BLaER1 treated with 17β-estradiol and CSF1 and Interleukin-3, amounts not matched to agents 10 nM and 100 nM (cell line): ENCODE measurements at regions not wholly inside any gene's neighbourhood (a gene's known extent, or its start where the extent isn't known, plus 50 kb on each side); places are given as distances from the start of the nearest gene placed in this dataset.

Experiments used
- H3K27ac ChIP-seq, 11 experiments: shearing (Covaris generic); formaldehyde crosslinking; 2 replicates each; pipeline ENCODE4 v1.8.1; 2022
- H3K27me3 ChIP-seq, 11 experiments: shearing (Covaris generic); formaldehyde crosslinking; 2 replicates each; pipeline ENCODE4 v1.8.1; 2022
- H3K36me3 ChIP-seq, 11 experiments: shearing (Covaris generic); formaldehyde crosslinking; 2 replicates each; pipeline ENCODE4 v1.8.1; 2022
- H3K4me1 ChIP-seq, 10 experiments: shearing (Covaris generic); formaldehyde crosslinking; 2 replicates each; pipeline ENCODE4 v1.8.1; 2022
- H3K4me2 ChIP-seq, 11 experiments: shearing (Covaris generic); formaldehyde crosslinking; 2 replicates each; pipeline ENCODE4 v1.8.1; 2022
- H3K4me3 ChIP-seq, 10 experiments: shearing (Covaris generic); formaldehyde crosslinking; 2 replicates each; pipeline ENCODE4 v1.8.1; 2022
- H3K9ac ChIP-seq, 11 experiments: shearing (Covaris generic); formaldehyde crosslinking; 2 replicates each; pipeline ENCODE4 v1.8.1; 2022
- H3K9me3 ChIP-seq, 11 experiments: shearing (Covaris generic); formaldehyde crosslinking; replicated peaks in 1 of 11; 2 replicates each; pipeline ENCODE4 v1.8.1; 2022
- H4K20me1 ChIP-seq, 11 experiments: shearing (Covaris generic); formaldehyde crosslinking; 2 replicates each; pipeline ENCODE4 v1.8.1; 2022
- Cebpa-rat ChIP-seq, 11 experiments: shearing (Covaris generic); IDR thresholded peaks; 2 replicates each; pipeline ENCODE4 v1.8.1; 2022

DNA sequence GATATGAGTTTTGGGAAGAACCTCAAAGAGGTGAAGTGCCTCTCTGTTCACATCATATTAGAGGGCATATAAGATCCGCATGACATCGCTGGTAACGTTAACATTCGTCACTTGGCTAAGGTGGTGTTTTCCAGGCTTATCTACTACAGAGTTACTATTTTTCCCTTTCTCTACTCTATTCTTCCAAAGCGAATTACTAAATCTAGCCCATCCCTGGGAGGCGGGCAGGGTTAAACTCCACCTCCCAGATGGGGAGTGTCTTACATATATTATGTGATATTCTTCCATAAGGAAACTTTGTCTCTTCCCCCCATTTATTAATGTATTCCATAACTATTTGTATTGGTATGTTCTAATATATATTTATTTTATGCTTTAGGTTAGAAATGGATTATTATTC, 293.9 kb downstream of the CYRIA start:
- no peak overlapping the region for H3K4me3 ChIP-seq
- no peaks in the 10 kb centered on the region for H4K20me1 ChIP-seq
- no peaks in the 10 kb centered on the region for H3K9me3 ChIP-seq
- no peak overlapping the region for H3K9ac ChIP-seq
- H3K4me1 ChIP-seq: no peaks in the 10 kb centered on the region
- H3K27ac ChIP-seq: no peak overlapping the region
- no peaks in the 10 kb centered on the region for H3K27me3 ChIP-seq
- no peak for TF ChIP-seq Cebpa-rat (IDR thresholded peaks at IDR 0.05)
- no peaks in the 10 kb centered on the region for H3K36me3 ChIP-seq
- no peak overlapping the region for H3K4me2 ChIP-seq

DNA sequence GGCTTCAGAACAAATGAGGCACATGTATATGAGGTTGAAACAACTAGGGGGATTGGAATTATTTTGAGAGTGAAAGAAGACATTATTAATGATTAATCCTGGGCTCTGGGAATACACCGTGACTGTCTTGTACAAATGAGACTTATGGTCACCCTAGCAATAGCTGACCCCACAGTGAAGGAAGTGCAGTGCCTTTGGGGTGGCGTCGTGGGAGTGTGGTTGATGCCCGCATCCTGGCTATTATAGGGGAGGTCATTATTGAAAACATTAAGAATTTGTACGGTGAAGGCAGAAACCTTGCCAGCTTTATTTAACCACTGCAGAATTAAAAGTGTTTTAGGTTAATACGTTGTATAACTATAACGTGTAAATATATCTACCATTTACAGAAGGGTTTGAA, 296.7 kb downstream of the CYRIA start:
- no peaks in the 10 kb centered on the region for H3K4me1 ChIP-seq
- no peaks in the 10 kb centered on the region for H3K36me3 ChIP-seq
- no peaks in the 10 kb centered on the region for H3K27me3 ChIP-seq
- no peak overlapping the region for H3K4me2 ChIP-seq
- H3K4me3 ChIP-seq: no peak overlapping the region
- H3K27ac ChIP-seq: no peak overlapping the region
- H3K9me3 ChIP-seq: no peaks in the 10 kb centered on the region
- no peak overlapping the region for H3K9ac ChIP-seq
- no peak for TF ChIP-seq Cebpa-rat (IDR thresholded peaks at IDR 0.05)
- H4K20me1 ChIP-seq: no peaks in the 10 kb centered on the region

DNA sequence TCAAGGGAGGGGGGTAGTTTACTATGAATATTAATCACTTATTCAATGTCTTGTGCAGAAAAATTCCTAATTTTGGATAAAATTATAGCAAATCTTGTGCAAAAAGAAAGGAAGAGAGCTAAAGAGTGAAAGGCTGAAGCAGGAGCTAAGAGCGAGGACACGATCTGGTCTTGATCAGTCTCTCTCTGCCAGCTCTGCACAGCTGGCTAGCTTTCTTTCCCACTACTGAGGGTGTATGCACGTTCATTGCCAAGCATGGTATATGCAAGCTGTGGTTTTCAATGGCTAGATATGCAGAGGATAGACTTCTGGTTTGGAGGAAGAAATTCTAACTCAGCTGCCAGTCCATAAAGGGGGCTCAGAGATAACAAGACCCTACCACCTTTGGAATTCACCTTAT, 297.3 kb downstream of the CYRIA start:
- Histone ChIP-seq H3K4me2 (no peak overlapping the region), H3K9me3 (no peaks in the 10 kb centered on the region), H3K4me1 (no peaks in the 10 kb centered on the region), H3K4me3 (no peak overlapping the region), H3K27ac (no peak overlapping the region), H3K36me3 (no peaks in the 10 kb centered on the region), H3K9ac (no peak overlapping the region), H3K27me3 (no peaks in the 10 kb centered on the region), H4K20me1 (no peaks in the 10 kb centered on the region)
- TF ChIP-seq Cebpa-rat (IDR thresholded peaks at IDR 0.05): no peak

DNA sequence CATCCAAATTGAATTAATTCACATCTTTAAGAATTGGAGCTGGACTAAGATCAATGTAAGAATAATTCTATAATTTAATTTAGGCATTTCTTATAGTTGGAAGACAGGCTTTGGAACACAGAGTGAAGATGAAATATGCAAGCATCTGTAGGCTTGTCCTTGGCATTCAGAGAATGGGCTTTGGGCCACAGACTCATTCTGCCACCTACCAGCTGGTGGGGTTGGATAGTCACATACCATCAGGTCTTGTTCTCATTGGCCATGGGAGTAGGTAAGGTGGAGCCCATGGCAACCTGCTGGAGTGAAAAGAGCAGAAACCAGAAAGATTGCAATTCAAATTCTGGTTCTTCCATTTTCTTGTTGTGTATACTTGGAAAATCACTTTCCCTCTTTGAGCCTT, 300.3 kb downstream of the CYRIA start:
- Histone ChIP-seq H3K9me3 (no peaks in the 10 kb centered on the region), H3K36me3 (no peaks in the 10 kb centered on the region), H3K27me3 (no peaks in the 10 kb centered on the region), H3K27ac (no peak overlapping the region), H3K9ac (no peak overlapping the region), H4K20me1 (no peaks in the 10 kb centered on the region), H3K4me2 (no peak overlapping the region), H3K4me3 (no peak overlapping the region), H3K4me1 (no peaks in the 10 kb centered on the region)
- TF ChIP-seq Cebpa-rat (IDR thresholded peaks at IDR 0.05): no peak

DNA sequence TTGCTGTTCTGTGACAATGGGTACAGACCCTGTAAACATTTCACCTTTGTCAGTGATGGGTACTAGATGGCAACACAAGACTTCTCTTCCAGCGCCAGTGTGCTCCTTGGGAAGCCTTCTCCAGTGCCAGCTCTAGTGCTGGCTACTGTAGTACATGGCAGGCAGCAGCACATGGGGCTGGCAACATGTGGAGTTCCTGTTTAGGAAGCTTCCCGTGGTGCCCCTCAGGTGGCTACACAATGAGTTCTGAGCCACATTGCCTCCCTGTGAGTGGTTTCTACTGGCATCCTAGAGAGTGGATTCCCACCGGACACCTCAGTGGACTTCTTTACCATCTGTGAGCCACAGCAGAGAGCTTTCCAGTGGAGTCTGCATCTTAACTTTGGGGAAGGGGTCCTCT, 302.1 kb downstream of the CYRIA start:
- Histone ChIP-seq H4K20me1 (no peaks in the 10 kb centered on the region), H3K9me3 (no peaks in the 10 kb centered on the region), H3K4me2 (no peak overlapping the region), H3K36me3 (no peaks in the 10 kb centered on the region), H3K27ac (no peak overlapping the region), H3K4me1 (no peaks in the 10 kb centered on the region), H3K4me3 (no peak overlapping the region), H3K27me3 (no peaks in the 10 kb centered on the region), H3K9ac (no peak overlapping the region)
- TF ChIP-seq Cebpa-rat (IDR thresholded peaks at IDR 0.05): no peak

DNA sequence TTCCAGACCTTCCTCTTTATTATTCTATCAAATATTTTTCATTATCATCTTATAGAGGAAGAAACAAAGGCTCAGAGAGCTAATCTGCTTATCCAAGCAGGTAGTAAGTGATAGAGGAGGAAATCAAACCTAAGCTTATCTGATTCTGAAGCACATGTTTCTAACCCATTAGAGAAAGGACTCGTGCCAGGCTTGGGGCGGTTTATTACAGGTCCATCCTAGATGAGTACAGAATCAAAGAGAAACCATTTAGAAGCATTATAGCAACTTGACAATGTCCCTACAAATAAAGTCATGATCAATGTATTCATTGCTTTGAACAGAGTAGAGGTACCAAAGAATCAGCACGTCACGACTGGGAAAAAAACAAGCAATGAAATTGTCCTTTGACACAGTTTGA, 303.0 kb downstream of the CYRIA start:
- no peaks in the 10 kb centered on the region for H3K27me3 ChIP-seq
- no peaks in the 10 kb centered on the region for H3K4me1 ChIP-seq
- no peak overlapping the region for H3K4me2 ChIP-seq
- H3K9ac ChIP-seq: no peak overlapping the region
- peaks cover 3 to 4% (median 4%) of the 10 kb centered on the region in 11 experiments; a peak in 21 of 22 replicates for H3K9me3 ChIP-seq
- H3K27ac ChIP-seq: no peak overlapping the region
- no peak overlapping the region for H3K4me3 ChIP-seq
- no peak for TF ChIP-seq Cebpa-rat (IDR thresholded peaks at IDR 0.05)
- no peaks in the 10 kb centered on the region for H3K36me3 ChIP-seq
- H4K20me1 ChIP-seq: no peaks in the 10 kb centered on the region

DNA sequence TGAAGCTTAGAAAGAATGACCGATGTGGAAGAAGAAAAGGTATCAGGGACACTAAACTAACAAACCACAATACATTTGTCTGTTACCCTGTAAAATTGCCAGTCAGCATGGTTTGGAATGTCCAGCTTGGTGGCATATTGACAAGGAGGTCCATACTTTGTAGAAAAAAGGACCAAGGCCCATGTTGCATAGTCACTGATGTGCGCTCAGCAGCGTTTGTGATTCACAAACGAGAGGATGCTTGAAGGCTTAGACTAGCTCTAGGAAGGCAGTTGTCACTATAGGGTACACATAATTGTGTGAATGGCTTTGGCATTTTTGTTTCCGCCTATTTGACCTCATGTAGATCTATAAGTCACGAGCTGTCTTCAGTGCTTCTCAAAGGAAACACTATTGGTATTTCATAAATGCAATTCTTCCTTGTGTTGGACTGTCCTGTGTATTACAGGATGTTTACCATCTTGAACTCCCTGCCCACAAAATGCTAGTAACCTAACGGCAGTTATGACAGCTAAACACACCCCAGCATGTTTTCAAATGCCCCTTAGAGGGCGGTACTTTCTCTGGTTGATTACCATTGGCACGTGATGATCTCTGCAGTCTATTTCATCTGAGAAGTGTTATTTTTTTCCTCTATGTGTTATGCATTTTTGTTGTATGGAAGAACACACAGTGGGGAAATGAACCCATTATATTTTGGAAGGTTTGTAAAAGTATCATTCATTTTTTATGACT, 304.2 kb downstream of the CYRIA start:
- no peaks in the 10 kb centered on the region for H3K36me3 ChIP-seq
- H3K9me3 ChIP-seq: peaks cover 13 to 16% (median 15%) of the 10 kb centered on the region in 11 experiments
- H3K4me1 ChIP-seq: no peaks in the 10 kb centered on the region
- H4K20me1 ChIP-seq: no peaks in the 10 kb centered on the region
- TF ChIP-seq Cebpa-rat (IDR thresholded peaks at IDR 0.05): no peak
- H3K27me3 ChIP-seq: no peaks in the 10 kb centered on the region
- H3K4me2 ChIP-seq: no peak overlapping the region
- no peak overlapping the region for H3K27ac ChIP-seq
- H3K9ac ChIP-seq: no peak overlapping the region
- H3K4me3 ChIP-seq: no peak overlapping the region

DNA sequence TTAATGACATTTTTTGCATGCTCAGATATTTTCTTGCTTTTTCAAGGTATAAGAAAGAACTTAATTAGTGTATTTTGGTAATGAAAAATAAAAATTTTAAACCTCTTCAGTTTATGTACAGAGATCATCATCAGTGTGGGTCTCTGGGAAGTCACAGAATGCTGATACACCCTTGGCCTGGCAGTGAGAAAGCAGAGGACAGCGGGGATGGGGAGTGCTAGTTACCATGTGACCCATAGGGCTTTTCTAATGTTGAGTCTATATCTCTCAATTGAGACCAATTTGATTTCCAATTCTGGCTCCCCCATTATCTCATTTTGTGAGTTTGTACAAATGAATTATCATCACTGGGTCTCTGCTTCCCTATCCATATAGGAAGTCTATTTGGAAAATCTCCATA, 305.7 kb downstream of the CYRIA start:
- H3K9ac ChIP-seq: no peak overlapping the region
- H3K4me3 ChIP-seq: no peak overlapping the region
- H3K27ac ChIP-seq: no peak overlapping the region
- H3K27me3 ChIP-seq: no peaks in the 10 kb centered on the region
- H3K4me1 ChIP-seq: no peaks in the 10 kb centered on the region
- no peaks in the 10 kb centered on the region for H4K20me1 ChIP-seq
- H3K4me2 ChIP-seq: no peak overlapping the region
- TF ChIP-seq Cebpa-rat (IDR thresholded peaks at IDR 0.05): no peak
- peaks cover 13 to 18% (median 15%) of the 10 kb centered on the region in 11 experiments for H3K9me3 ChIP-seq
- H3K36me3 ChIP-seq: no peaks in the 10 kb centered on the region

DNA sequence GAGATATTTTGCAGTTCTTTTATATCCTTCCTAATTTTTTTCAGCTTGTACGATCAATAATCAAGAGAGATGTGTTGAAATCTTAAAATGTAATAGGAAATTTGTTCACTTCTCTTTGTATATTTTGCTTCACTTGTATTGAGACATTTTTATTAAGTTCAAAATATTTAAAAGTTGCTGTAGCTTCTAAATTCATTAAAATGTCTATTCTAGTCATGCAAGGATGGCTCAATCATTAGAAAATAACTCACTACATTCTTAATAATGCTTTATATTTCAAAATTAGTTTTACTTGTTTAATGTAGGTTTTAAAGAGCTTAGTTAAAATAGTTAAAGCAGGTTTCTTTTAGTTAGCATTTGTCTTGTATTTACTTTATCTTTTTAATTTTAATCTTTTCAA, 308.4 kb downstream of the CYRIA start:
- no peaks in the 10 kb centered on the region for H4K20me1 ChIP-seq
- no peak overlapping the region for H3K4me3 ChIP-seq
- no peak for TF ChIP-seq Cebpa-rat (IDR thresholded peaks at IDR 0.05)
- no peaks in the 10 kb centered on the region for H3K4me1 ChIP-seq
- no peak overlapping the region for H3K4me2 ChIP-seq
- no peak overlapping the region for H3K27ac ChIP-seq
- H3K36me3 ChIP-seq: no peaks in the 10 kb centered on the region
- H3K9me3 ChIP-seq: peaks cover 15 to 25% (median 19%) of the 10 kb centered on the region in 11 experiments
- H3K27me3 ChIP-seq: no peaks in the 10 kb centered on the region
- H3K9ac ChIP-seq: no peak overlapping the region

DNA sequence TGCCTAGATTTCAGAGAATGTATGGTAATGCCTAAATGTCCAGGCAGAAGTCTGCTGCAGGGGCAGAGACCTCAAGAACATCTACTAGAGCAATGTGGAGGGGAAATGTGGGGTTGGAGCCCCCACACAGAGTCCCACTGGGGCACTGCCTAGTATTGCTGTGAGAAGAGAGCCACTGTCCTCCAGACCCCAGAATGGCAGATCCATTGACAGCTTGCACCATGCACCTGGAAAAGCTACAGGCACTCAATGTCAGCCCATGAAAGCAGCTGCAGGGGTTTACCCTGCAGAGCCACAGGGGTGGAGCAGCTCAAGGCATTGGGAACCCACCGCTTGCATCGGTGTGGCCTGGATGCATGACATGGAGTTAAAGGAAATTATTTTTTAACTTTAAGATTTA, 314.1 kb downstream of the CYRIA start:
- TF ChIP-seq Cebpa-rat (IDR thresholded peaks at IDR 0.05): no peak
- Histone ChIP-seq H4K20me1 (no peaks in the 10 kb centered on the region), H3K4me2 (no peak overlapping the region), H3K4me1 (no peaks in the 10 kb centered on the region), H3K9me3 (peaks cover 18 to 33% (median 29%) of the 10 kb centered on the region in 11 experiments), H3K36me3 (no peaks in the 10 kb centered on the region; a peak in 2 of 22 replicates), H3K4me3 (no peak overlapping the region), H3K9ac (no peak overlapping the region), H3K27ac (no peak overlapping the region), H3K27me3 (no peaks in the 10 kb centered on the region)
